Vagina (tissue), 2 donors: ENCODE measurements at regions not wholly inside any gene's neighbourhood (a gene's known extent, or its start where the extent isn't known, plus 50 kb on each side); places are given as distances from the start of the nearest gene placed in this dataset.

Experiments
- POLR2A ChIP-seq, 2 donors: fragments of 450-650 bp; IDR thresholded peaks; one replicate each; pipeline ENCODE4 v1.6.1; 2017; ENCODE audit warnings: antibody characterized with exemption in 2 of 2, mild to moderate bottlenecking in 2 of 2, moderate library complexity in 2 of 2
- POLR2AphosphoS5 ChIP-seq, 2 donors: sonication (generic); formaldehyde crosslinking; IDR thresholded peaks; one replicate each; pipeline ENCODE4 v1.9.0; 2017; ENCODE audit warnings: antibody characterized with exemption in 2 of 2, mild to moderate bottlenecking in 2 of 2, low read depth in 1 of 2; ENCODE audit not compliant: insufficient read depth in 1 of 2
- TF ChIP-seq, protein P1 (sequence below), 3 experiments: fragments of 450-650 bp in 2 of 3; fragments of 200-600 bp in 1 of 3; sonication (generic) in 1 of 3; IDR thresholded peaks; one replicate each; pipeline ENCODE4 v1.5.1; 2017 to 2019; ENCODE audit warnings: antibody characterized with exemption in 3 of 3, mild to moderate bottlenecking in 2 of 3, moderate library complexity in 2 of 3

DNA sequence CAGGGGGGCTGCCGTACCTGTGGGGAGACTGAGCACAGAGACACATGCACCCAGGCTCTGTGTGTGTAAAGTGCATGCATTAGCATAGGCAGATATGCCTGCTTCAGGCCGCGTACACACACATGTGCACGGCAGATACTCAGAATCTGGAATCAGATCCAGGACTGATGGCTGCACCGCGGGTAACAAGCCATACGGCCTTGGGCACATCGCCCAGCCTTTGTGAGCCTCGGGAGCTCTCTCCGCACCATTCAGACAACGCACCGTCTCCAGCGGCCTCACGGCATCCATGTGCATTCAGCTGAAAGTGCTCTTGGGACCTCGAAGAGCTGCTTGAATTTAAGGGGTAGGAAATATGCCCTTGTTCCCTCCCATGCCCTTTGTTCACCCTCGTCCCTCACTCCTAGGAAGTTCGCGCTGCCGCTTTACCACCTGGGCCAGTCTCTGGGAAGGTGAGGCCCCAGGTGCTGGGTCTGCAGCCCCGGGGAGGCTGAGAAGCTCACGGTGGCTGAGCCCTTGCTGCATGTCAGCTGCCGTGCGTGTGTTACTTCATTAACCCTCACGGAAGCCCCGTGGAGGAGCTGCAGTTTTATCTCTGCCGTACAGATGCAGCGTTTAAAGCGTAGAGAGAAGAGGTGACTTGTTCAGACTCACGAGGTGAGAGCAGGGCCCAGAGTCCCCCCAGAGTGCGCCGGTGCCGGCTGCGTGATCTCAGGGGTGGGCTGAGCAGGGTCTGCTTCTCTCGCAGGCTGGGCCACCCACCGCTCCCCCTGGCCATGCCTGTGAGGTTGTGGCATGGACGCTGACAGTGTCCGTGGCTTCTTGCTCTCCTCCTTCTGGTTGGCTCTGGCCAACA lies 377.7 kb upstream of the MYT1L start:
- TF ChIP-seq, protein P1, sequence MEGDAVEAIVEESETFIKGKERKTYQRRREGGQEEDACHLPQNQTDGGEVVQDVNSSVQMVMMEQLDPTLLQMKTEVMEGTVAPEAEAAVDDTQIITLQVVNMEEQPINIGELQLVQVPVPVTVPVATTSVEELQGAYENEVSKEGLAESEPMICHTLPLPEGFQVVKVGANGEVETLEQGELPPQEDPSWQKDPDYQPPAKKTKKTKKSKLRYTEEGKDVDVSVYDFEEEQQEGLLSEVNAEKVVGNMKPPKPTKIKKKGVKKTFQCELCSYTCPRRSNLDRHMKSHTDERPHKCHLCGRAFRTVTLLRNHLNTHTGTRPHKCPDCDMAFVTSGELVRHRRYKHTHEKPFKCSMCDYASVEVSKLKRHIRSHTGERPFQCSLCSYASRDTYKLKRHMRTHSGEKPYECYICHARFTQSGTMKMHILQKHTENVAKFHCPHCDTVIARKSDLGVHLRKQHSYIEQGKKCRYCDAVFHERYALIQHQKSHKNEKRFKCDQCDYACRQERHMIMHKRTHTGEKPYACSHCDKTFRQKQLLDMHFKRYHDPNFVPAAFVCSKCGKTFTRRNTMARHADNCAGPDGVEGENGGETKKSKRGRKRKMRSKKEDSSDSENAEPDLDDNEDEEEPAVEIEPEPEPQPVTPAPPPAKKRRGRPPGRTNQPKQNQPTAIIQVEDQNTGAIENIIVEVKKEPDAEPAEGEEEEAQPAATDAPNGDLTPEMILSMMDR (IDR thresholded peaks at IDR 0.05) = no peak
- no peak for TF ChIP-seq POLR2AphosphoS5 (IDR thresholded peaks at IDR 0.05; ENCODE audit: insufficient read depth in 1 of 2, low read depth in 1 of 2)
- TF ChIP-seq POLR2A (IDR thresholded peaks at IDR 0.05) = no peak
